ENCODE measurements at regions not wholly inside any gene's neighbourhood (a gene's known extent, or its start where the extent isn't known, plus 50 kb on each side); places are given as distances from the start of the nearest gene placed in this dataset.

DNA sequence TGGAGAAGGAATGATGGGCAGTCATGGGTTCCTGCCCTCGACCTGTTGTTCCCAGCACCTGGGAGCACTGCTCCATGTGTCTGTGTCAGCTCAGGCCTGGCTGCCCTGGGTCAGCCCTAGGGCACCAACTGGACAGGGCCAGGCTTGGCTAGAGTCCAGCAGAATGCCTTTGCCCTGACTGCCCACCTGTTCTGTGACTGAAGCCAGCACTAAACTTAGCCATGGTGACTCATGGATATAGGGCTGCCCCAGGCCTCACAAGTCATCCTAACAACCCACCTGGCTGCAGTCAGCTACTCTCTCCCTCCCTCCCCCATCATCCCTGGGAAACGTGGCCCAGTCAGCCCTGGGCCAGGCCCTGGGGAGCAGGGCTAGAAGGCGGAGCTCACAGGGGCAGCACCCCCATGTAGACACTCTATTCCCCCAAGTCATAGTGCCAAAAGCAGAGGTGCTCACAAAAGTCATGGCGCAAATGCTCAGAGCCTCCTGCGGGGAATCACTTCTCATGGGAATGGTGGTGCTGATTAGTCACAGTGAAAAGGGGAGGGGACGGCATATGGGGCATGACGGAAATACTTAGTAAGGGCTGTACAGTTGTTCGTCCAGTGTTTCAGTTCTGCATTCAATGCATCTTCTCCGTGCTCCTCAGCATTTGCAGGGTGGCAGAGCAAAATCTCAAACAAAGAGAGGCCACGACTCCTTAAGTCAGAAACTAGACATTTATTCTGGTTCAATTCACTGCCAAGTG is 52.0 kb upstream of the NTF3 start:
- DNase-seq (ENCODE audit: low spot score), result no peak
